HEK293 (cell line): ENCODE measurements at regions not wholly inside any gene's neighbourhood (a gene's known extent, or its start where the extent isn't known, plus 50 kb on each side); places are given as distances from the start of the nearest gene placed in this dataset.

Experiments
- ATF2 ChIP-seq: fragments of 450-650 bp; formaldehyde crosslinking; IDR thresholded peaks from 2 replicates; pipeline ENCODE4 v1.5.1; 2016; ENCODE audit warnings: missing biosample characterization, missing genetic modification characterization, low read depth
- EGR2 ChIP-seq: fragments of 450-650 bp; formaldehyde crosslinking; IDR thresholded peaks from 2 replicates; pipeline ENCODE4 v1.5.1; 2016; ENCODE audit warnings: low read depth, missing biosample characterization, missing genetic modification characterization
- IKZF3 ChIP-seq: fragments of 450-650 bp; IDR thresholded peaks from 2 replicates; pipeline ENCODE4 v1.5.0; 2018; ENCODE audit warnings: missing biosample characterization, mild to moderate bottlenecking, missing genetic modification characterization, moderate library complexity
- INSM2 ChIP-seq: fragments of 450-650 bp; formaldehyde crosslinking; IDR thresholded peaks from 2 replicates; pipeline ENCODE4 v1.5.1; 2016; ENCODE audit warnings: missing biosample characterization, missing genetic modification characterization
- KLF17 ChIP-seq: fragments of 450-650 bp; formaldehyde crosslinking; IDR thresholded peaks from 2 replicates; pipeline ENCODE4 v1.5.1; 2016; ENCODE audit warnings: missing biosample characterization, missing genetic modification characterization
- KLF7 ChIP-seq: fragments of 450-650 bp; formaldehyde crosslinking; IDR thresholded peaks from 2 replicates; pipeline ENCODE4 v1.5.1; 2016; ENCODE audit warnings: missing biosample characterization, missing genetic modification characterization, borderline replicate concordance
- KLF9 ChIP-seq: fragments of 450-650 bp; formaldehyde crosslinking; IDR thresholded peaks from 2 replicates; pipeline ENCODE4 v1.5.1; 2016; ENCODE audit warnings: missing biosample characterization, missing genetic modification characterization, low read depth
- OSR2 ChIP-seq: fragments of 450-650 bp; formaldehyde crosslinking; IDR thresholded peaks from 2 replicates; pipeline ENCODE4 v1.5.1; 2016; ENCODE audit warnings: missing biosample characterization, missing genetic modification characterization
- PRDM10 ChIP-seq: fragments of 450-650 bp; formaldehyde crosslinking; IDR thresholded peaks from 2 replicates; pipeline ENCODE4 v1.5.1; 2016; ENCODE audit warnings: missing biosample characterization, missing genetic modification characterization
- PRDM6 ChIP-seq: fragments of 450-650 bp; formaldehyde crosslinking; IDR thresholded peaks from 2 replicates; pipeline ENCODE4 v1.5.1; 2017; ENCODE audit warnings: missing biosample characterization, missing genetic modification characterization
- WT1 ChIP-seq: fragments of 450-650 bp; formaldehyde crosslinking; IDR thresholded peaks from 2 replicates; pipeline ENCODE4 v1.5.1; 2016; ENCODE audit warnings: missing biosample characterization, missing genetic modification characterization
- ZBTB17 ChIP-seq: fragments of 450-650 bp; formaldehyde crosslinking; IDR thresholded peaks from 2 replicates; pipeline ENCODE4 v1.5.1; 2016; ENCODE audit warnings: missing biosample characterization, missing genetic modification characterization
- ZBTB7A ChIP-seq: fragments of 450-650 bp; formaldehyde crosslinking; IDR thresholded peaks from 2 replicates; pipeline ENCODE4 v1.5.1; 2016; ENCODE audit warnings: low read depth, missing biosample characterization, missing genetic modification characterization
- ZFP3 ChIP-seq: fragments of 450-650 bp; formaldehyde crosslinking; IDR thresholded peaks from 2 replicates; pipeline ENCODE4 v1.5.1; 2016; ENCODE audit warnings: low read depth, missing biosample characterization, missing genetic modification characterization
- ZNF148 ChIP-seq: fragments of 450-650 bp; formaldehyde crosslinking; IDR thresholded peaks from 2 replicates; pipeline ENCODE4 v1.5.0; 2017; ENCODE audit warnings: missing biosample characterization, missing genetic modification characterization, borderline replicate concordance
- ZNF184 ChIP-seq: fragments of 450-650 bp; IDR thresholded peaks from 2 replicates; pipeline ENCODE4 v1.5.1; 2018; ENCODE audit warnings: missing biosample characterization, mild to moderate bottlenecking, missing genetic modification characterization
- ZNF324 ChIP-seq: fragments of 450-650 bp; formaldehyde crosslinking; IDR thresholded peaks from 2 replicates; pipeline ENCODE4 v1.5.1; 2016; ENCODE audit warnings: missing biosample characterization, missing genetic modification characterization
- ZNF394 ChIP-seq: fragments of 450-650 bp; formaldehyde crosslinking; IDR thresholded peaks from 2 replicates; pipeline ENCODE4 v1.5.1; 2016; ENCODE audit warnings: missing biosample characterization, missing genetic modification characterization, mild to moderate bottlenecking, moderate library complexity, borderline replicate concordance
- ZNF501 ChIP-seq: fragments of 450-650 bp; formaldehyde crosslinking; IDR thresholded peaks from 2 replicates; pipeline ENCODE4 v1.5.1; 2016; ENCODE audit warnings: missing biosample characterization, missing genetic modification characterization
- ZNF558 ChIP-seq: fragments of 450-650 bp; formaldehyde crosslinking; IDR thresholded peaks from 2 replicates; pipeline ENCODE4 v1.5.1; 2016; ENCODE audit warnings: missing biosample characterization, missing genetic modification characterization

GRCh38 chr12:90090929-90091651, 382.5 kb upstream of the ATP2B1 start (continued):
- TF ChIP-seq PRDM10 (tag by site-specific recombination) (peak; percentile 58; the same call in 1 of the 2 replicates), PRDM6 (tag by site-specific recombination) (peak; percentile 75), ZNF501 (tag by site-specific recombination) (0 out of 2 replicates have a peak, but pooled peaks have one; percentile 19), ZBTB17 (tag by site-specific recombination) (peak; percentile 64), ZNF394 (tag by site-specific recombination) (peak; percentile 25; the same call in 1 of the 2 replicates), ZNF148 (tag by site-specific recombination) (no peak), ZFP3 (tag by site-specific recombination) (no peak), EGR2 (tag by site-specific recombination) (peak; percentile 87), KLF9 (tag by site-specific recombination) (peak; percentile 89), INSM2 (tag by site-specific recombination) (peak; percentile 72; the same call in 1 of the 2 replicates), ATF2 (tag by site-specific recombination) (peak; percentile 28; the same call in 1 of the 2 replicates), KLF17 (peak; percentile 87), ZBTB7A (tag by site-specific recombination) (no peak), ZNF558 (tag by site-specific recombination) (no peak; the same call in 1 of the 2 replicates), ZNF184 (tag by site-specific recombination) (peak; percentile 36; the same call in 1 of the 2 replicates), WT1 (tag by site-specific recombination) (peak; percentile 62), OSR2 (tag by site-specific recombination) (peak; percentile 83), KLF7 (tag by site-specific recombination) (peak; percentile 98), ZNF324 (tag by site-specific recombination) (0 out of 2 replicates have a peak, but pooled peaks have one; percentile 47), IKZF3 (tag by site-specific recombination) (peak; percentile 30; the same call in 1 of the 2 replicates)
